Ovary (tissue), 7 donors: ENCODE measurements at regions not wholly inside any gene's neighbourhood (a gene's known extent, or its start where the extent isn't known, plus 50 kb on each side); places are given as distances from the start of the nearest gene placed in this dataset.

ENCODE experiments used
- DNase-seq, 5 donors: peaks; one replicate each; pipeline ENCODE4 v3.0.0-alpha.2; 2019 to 2020
- H3K27ac ChIP-seq, 2 donors: fragments of 200-600 bp; one replicate each; pipeline versions ENCODE4 v1.5.1 to v1.8.0; 2019 to 2022
- H3K27me3 ChIP-seq: fragments of 200-600 bp; one replicate; pipeline ENCODE4 v1.8.0; 2022
- H3K36me3 ChIP-seq: fragments of 200-600 bp; sonication (generic); one replicate; pipeline ENCODE4 v1.5.1; 2019
- H3K4me1 ChIP-seq: one replicate; pipeline ENCODE4 v1.8.1; 2013; ENCODE audit warnings: mild to moderate bottlenecking, moderate library complexity; ENCODE audit not compliant: insufficient read depth
- H3K4me3 ChIP-seq: fragments of 200-600 bp; sonication (generic); one replicate; pipeline ENCODE4 v1.5.1; 2017
- H3K9me3 ChIP-seq, 2 donors: fragments of 200-600 bp in 1 of 2; sonication (generic) in 1 of 2; one replicate each; pipeline versions ENCODE4 v1.5.1 to v1.8.1; 2013 to 2019; ENCODE audit warnings: mild to moderate bottlenecking in 1 of 2, moderate library complexity in 1 of 2
- CTCF ChIP-seq, 3 donors: fragments of 450-650 bp in 2 of 3; fragments of 200-600 bp in 1 of 3; IDR thresholded peaks; one replicate each; pipeline versions ENCODE4 v1.5.1 to v1.8.0; 2016 to 2022; ENCODE audit warnings: antibody characterized with exemption in 3 of 3, mild to moderate bottlenecking in 1 of 3
- EP300 ChIP-seq: sonication (generic); formaldehyde crosslinking; IDR thresholded peaks from one replicate; pipeline ENCODE4 v1.6.1; 2017; ENCODE audit warnings: antibody characterized with exemption
- POLR2A ChIP-seq: fragments of 450-650 bp; IDR thresholded peaks from one replicate; pipeline ENCODE4 v1.6.1; 2017; ENCODE audit warnings: antibody characterized with exemption, mild to moderate bottlenecking, moderate library complexity
- WGBS, 3 donors: extraction: QIAGEN DNeasy Blood & Tissue Kit in 1 of 3; methylation state at CpG; one replicate each; pipeline versions ENCODE4 v1.1.5 to v1.1.7; 2013 to 2017; 5-methylcytosine and 5-hydroxymethylcytosine counted together
- intact Hi-C, 4 donors: fragments of 100-400 bp; cut with DNase I; formaldehyde crosslinking; loops; one replicate each; pipeline versions ENCODE4 v1.11.0 to v1.15.1; 2022 to 2023
- donor health status: DM: no; HTN: no; CAD: no; lungs with moderate emphysema.
- donor health status: DM: no; HTN: no; CAD: no.
- donor health status: Bipolar disorder and iron deficiency.
- donor health status: DM: no; HTN: no; CAD: no.
- donor health status: DM: yes; HTN: yes; CAD: no.

- 83 to 89% (median 88%) methylated on average over 22 of the region's 22 CpGs for WGBS, 3 donors
- Histone ChIP-seq H3K4me3 (no peak overlapping the region), H3K9me3 (no peaks in the 10 kb centered on the region), H3K36me3 (no peaks in the 10 kb centered on the region), H3K27ac (no peak overlapping the region), H3K27me3 (no peaks in the 10 kb centered on the region), H3K4me1 (no peaks in the 10 kb centered on the region)
- TF ChIP-seq CTCF (IDR thresholded peaks at IDR 0.05) = no peak
- no peak for TF ChIP-seq POLR2A
- TF ChIP-seq EP300 = no peak
- DNase-seq = no peak
- intact Hi-C loops = no loop called here
These were observed 299.5 kb downstream of the DCDC2C start for GRCh38 chr2:4002841-4003403.

GRCh38 chr2:4012197-4012596 is 308.8 kb downstream of the DCDC2C start:
- Histone ChIP-seq H3K36me3 (no peaks in the 10 kb centered on the region), H3K27ac (no peak overlapping the region), H3K4me3 (no peak overlapping the region), H3K4me1 (no peaks in the 10 kb centered on the region), H3K9me3 (no peaks in the 10 kb centered on the region), H3K27me3 (no peaks in the 10 kb centered on the region)
- TF ChIP-seq POLR2A (no peak), CTCF (IDR thresholded peaks at IDR 0.05) (no peak), EP300 (no peak)
- 71 to 92% (median 80%) methylated on average over 1 of the region's 1 CpG for WGBS, 3 donors
- intact Hi-C loops = no loop called here
- DNase-seq = no peak

GRCh38 chr2:4018535-4018934 is 315.2 kb downstream of the DCDC2C start:
- Histone ChIP-seq H3K27ac (no peak overlapping the region), H3K4me1 (peaks cover 3% of the 10 kb centered on the region), H3K4me3 (no peak overlapping the region), H3K9me3 (no peaks in the 10 kb centered on the region), H3K36me3 (no peaks in the 10 kb centered on the region), H3K27me3 (no peaks in the 10 kb centered on the region)
- no peak for TF ChIP-seq EP300
- TF ChIP-seq POLR2A = no peak
- no peak for TF ChIP-seq CTCF (IDR thresholded peaks at IDR 0.05)
- no peak for DNase-seq
- intact Hi-C loops = no loop called here

- Histone ChIP-seq H3K36me3 (no peaks in the 10 kb centered on the region), H3K4me1 (peaks cover 3% of the 10 kb centered on the region), H3K9me3 (no peaks in the 10 kb centered on the region), H3K27ac (no peak overlapping the region), H3K27me3 (no peaks in the 10 kb centered on the region), H3K4me3 (no peak overlapping the region)
- WGBS, 3 donors = 8 to 29% (median 23%) methylated on average over 5 of the region's 5 CpGs
- no peak for DNase-seq
- intact Hi-C loops = no loop called here
- TF ChIP-seq EP300 = no peak
- TF ChIP-seq POLR2A = no peak
- no peak for TF ChIP-seq CTCF (IDR thresholded peaks at IDR 0.05)
These were observed 316.8 kb downstream of the DCDC2C start for GRCh38 chr2:4020153-4020552.
